C4-2B (cell line): ENCODE measurements at regions not wholly inside any gene's neighbourhood (a gene's known extent, or its start where the extent isn't known, plus 50 kb on each side); places are given as distances from the start of the nearest gene placed in this dataset.

Experiments
- ZFX ChIP-seq: fragments of 450-650 bp; IDR thresholded peaks from 2 replicates; pipeline ENCODE4 v1.6.1; 2017
- TF ChIP-seq, protein P1 (sequence below): fragments of 450-650 bp; conservative IDR thresholded peaks from 2 replicates; pipeline ENCODE4 v1.5.1; 2017; ENCODE audit warnings: mild to moderate bottlenecking

DNA sequence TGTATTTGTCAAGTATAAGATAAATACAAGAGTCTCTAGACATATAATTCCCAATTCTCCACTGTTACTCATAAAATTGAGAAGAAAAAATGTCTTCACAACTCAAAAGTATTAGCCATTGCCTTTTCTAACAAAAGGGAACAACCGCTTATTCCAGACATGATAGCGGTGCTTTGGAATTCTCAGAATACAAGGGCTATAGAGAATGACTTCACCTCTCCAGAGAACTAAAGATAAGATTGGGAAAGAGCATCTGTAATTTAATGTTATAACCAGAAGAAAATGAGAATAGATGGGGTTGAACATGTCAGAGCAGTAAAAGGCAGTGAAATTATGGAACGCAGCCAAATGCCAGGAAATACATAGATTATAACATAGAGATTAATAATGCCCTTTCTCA, 730.8 kb downstream of the C6orf118 start:
- TF ChIP-seq, protein P1, sequence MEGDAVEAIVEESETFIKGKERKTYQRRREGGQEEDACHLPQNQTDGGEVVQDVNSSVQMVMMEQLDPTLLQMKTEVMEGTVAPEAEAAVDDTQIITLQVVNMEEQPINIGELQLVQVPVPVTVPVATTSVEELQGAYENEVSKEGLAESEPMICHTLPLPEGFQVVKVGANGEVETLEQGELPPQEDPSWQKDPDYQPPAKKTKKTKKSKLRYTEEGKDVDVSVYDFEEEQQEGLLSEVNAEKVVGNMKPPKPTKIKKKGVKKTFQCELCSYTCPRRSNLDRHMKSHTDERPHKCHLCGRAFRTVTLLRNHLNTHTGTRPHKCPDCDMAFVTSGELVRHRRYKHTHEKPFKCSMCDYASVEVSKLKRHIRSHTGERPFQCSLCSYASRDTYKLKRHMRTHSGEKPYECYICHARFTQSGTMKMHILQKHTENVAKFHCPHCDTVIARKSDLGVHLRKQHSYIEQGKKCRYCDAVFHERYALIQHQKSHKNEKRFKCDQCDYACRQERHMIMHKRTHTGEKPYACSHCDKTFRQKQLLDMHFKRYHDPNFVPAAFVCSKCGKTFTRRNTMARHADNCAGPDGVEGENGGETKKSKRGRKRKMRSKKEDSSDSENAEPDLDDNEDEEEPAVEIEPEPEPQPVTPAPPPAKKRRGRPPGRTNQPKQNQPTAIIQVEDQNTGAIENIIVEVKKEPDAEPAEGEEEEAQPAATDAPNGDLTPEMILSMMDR, result no peak
- TF ChIP-seq ZFX, result no peak
